ENCODE measurements at regions not wholly inside any gene's neighbourhood (a gene's known extent, or its start where the extent isn't known, plus 50 kb on each side); places are given as distances from the start of the nearest gene placed in this dataset.

DNA sequence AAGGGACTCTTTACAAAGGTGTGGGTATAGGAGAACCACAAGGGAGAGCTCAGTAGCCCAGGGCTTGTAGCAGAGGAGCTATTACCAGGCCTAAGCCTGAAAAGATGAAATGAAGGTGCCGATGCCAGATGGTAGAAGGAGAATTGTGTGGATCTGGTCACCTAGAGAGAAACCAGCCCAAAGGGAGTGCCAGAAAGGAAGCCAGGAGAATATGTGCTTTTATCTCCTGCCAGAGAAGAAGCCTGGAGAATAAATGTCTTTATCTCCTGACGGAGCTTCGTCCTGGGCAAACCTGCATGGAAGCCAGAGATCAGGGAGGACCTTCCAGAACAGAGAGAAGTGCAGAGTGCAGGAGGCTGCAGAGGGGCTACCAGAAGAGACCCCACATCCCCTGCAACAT is 142.6 kb downstream of the MED10 start:
- DNase-seq: no peak

DNA sequence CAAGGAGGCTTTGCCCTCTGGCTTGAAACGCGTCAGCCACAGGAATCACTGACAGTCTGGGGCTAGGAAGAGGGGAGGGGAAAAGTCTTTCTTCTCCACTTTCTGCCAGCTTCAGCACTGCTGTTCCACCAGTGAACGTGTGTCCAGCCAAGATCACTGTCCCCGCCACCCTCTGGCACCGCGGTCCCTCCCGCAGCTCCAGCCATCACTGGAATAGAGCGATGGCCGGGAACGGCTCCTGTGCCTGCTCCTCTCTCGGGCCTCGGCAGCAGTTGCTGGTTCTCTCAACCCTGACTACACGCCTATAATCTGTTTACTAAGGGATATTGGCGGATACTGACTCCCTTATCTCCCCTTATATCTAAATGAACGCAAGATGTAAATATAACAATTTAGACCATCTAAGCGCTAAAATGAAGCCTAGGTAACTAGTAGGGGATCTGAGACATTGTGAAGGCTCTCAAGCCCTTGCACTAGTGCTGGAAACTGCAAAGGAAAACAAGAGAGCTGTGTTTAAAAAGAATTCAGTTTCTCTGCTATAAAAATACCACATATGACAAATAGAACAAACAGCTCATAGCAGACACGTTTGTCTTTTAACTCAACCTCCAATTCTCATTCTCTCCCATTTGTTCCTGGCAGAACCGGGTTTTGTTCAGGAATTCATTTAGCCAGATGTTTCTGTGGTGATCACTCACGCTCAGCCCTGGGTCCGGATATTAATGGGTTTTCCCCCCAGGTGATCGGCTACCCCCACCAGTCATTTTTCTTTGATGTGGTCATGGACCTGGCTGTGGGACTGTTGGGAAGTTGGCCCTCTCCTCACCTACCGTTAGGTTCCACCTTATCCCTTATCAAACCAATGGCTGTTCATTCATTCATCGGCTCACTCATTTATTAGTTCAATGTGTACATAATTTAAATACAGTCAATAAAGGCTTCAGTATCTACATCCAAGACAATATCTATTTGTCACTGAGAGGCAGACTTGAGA is 149.8 kb downstream of the MED10 start:
- no peak for DNase-seq

DNA sequence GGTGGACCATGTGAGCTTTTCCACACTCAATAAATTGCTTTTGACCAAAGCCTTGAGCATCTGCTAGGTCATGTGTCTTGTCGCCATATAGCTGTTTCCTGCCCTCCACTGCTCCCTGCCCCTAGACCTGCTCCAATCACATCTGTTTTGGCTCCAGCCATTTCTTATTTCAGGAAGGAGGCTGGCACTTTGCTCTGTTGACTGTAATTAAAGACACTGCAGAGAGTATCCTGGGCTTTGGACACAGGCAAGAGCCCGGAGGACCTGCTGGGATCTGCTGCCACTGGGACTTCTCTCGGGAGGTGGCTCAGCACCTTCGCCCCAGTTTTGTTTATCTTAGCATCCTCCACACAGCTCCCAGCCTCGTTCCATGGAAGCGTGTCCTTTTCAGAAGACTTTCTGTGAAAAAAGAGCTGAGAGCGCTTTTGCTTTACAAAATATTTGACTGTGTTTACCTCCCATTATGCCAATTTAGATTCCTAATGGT is 153.2 kb downstream of the MED10 start:
- DNase-seq: no peak

DNA sequence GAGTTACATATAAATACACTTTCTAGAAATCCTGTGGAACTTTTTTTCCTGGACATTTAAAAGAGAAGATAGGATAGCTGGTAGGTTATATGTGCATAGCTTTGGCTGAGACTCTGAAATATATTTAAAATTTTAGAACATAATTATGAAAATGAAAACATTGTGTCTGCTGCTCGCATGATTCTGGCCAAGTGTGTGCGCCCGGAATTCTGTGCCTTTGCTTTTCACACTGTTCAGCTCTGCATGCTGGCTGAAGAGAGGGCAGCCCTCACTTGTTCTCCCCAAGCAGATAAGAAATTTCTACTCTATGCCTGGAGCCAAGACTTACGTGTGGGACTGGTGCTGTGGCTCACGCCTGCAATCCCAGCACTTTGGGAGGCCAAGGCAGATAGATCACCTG is 153.9 kb downstream of the MED10 start:
- DNase-seq: no peak

DNA sequence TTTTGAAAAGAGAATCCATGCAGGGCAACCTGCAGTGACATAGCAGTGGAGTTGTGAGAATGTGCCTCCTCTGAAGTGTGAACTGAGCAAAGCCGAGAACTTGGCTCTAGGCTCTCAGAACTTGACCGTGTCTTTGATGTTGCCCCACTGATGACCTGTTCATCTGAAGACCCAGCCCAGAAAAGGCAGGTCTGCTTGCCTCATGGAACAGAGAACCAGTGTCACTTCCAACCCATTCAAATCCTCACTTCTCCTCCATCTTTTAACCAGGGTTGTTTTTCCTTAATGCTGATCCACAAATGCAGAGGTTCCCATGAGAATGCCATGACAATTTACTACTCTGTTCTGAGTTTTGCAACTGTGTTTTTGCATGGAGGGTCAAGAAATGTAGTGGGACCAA is 155.4 kb downstream of the MED10 start:
- no peak for DNase-seq

DNA sequence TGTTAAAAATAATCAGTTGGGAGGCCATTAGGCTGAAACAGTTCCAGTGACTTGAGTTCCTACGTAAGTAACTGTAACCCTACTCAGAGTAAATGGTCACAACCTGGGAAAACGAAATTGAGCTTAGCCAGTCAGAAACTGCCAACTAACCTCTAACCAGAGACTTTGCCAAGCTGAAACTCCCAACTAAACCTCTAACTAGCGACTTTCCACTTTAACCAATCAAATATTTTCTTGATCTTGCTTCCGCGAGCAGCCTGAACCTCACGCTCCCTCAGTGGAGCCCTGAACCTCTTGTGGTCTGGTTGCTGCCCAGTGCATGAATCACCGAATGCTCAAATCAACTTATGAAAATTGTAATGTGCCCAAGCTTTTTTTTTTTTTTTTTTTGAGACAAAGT is 156.2 kb downstream of the MED10 start:
- no peak for DNase-seq

DNA sequence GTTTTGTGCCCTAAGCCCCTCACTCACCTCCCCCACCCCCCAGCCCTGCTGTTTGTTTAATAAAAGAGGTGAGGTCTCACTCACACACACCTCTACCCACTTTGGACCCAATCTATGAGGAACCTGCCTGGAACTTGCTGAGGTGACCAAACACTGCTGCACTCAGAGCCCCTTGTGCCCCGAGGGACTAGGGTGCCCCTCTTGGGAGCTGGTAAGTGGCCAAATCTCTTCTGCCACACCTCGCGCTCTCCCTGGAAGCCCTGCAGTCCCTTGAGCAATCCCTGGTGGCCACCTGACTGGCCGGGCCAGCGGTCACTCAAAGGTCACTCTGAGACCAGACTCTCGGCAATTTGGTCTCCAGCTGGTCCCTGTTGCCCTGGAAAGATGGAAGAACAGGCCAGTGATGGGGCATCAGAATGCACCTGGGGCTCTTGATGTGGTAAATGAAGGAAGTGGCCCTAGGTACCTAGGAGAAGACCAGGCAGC is 157.2 kb downstream of the MED10 start:
- DNase-seq: no peak

DNA sequence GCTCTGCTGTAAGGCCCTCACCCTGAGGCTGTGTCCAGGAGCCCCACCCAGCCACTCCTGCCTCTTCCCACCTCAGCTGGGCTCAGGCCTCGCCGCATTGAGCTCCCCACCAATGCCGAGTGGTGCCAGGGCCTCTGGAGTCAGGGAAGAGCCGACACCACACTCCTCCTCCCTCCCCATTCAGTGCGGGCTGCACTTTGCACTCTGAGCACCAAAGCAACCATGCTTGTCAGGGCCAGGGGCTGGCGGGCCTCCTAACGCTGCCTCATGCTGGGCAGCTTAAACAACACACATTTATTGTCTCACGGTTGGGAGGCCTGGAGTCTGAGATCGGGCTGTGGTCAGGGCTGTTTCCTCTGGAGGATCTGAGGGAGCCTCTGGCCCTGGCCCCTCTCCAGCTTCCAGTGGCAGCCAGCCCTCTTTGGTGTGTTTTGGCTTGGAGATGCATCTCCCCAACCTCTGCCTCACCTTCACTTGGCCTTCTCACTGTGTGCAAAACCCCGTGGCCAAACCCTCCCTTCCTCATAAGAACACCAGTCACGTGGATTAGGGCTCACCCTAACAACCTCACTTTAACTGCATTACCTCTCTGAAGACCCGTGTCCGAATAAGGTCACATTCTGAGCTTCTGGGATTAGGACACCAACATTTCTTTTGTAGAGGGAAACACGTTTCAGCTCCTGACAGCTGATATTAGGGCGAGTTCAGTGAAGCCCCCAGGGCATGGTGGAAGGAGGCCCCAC is 157.8 kb downstream of the MED10 start:
- DNase-seq: no peak

DNA sequence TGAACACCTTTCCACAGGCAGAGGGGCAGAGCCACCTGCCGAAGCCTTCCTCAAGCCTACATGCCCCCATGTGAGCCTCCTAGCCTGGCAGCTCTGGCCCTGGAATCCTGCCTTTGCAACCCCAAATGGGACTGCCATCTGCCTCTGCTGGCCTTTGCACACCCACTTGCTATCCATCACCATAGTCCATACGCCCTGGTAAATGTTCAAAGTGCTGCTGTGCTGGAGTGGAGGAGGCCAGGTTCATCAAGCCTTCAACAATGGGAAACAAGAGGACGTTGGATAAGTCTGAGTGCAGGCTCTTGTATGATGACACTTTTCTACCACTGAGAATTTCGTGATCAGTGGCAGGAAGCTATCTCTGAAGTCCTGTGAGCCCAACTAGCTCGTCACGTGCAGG is 159.8 kb downstream of the MED10 start:
- DNase-seq: no peak

DNA sequence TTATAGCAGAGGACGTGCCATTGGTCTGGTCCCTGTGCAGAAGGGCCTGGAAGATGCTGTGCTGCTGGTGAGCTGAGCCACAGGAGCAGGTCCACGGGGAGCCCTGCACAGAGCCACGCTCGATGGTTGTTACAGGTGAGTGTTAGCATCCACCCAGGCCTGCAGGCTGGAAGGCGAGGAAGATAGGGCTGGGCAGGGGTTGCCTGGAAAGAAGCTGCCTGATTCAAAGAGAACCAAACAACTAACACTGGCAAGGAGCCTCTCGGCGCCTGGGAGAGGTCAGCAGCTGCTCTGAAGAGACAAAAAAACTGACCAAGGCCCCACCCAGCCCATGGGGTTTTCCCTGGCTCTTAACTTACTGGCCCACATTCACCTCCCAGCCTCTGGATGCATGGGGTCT is 160.2 kb downstream of the MED10 start:
- no peak for DNase-seq

DNA sequence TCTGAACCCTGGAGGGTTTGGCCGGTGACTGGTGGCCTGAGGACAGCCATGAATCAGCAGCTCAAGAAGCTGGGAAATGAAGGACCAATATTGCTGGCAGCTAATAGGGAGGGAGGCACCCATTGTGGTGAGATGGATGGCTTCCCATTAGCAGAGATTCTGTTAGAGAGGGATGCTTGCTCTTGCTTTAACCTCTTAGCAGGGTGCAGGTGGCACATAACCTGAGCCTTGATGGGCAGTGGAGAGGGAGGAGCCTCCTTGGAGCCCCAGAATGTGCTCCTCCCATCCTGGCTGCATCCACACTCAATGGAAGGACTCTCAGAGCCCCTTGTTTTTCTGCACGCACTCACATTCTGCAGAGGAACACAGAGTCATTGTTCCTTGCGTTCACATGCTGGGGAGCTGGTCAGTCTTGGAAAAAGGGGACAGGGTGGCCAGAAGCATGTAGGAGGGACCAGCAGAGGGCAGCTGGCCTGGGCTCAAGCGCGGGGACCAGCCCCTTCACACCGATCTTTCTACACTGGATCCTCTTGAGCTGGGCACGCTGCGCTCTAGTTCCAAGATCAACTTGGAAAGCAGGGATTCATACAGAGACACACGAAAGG is 161.8 kb downstream of the MED10 start:
- no peak for DNase-seq

DNA sequence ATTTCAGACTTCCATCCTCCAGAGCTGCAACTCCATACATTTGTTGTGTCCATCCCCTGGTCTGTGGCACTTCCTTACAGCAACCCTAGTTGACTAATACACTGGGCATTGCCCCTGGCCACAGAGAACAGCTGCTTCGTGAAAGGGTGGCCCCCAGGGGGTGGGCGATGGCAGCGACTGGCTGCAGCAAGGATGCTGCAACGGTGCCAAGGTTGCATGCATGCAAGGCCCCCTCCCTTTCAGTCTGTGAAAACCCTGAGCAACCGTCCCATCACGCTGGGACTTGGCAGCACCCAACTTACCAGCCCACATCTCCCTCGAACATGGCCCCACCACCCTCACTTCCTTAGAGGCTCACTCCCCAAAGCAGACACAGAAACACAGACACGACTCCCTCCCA is 162.5 kb downstream of the MED10 start:
- no peak for DNase-seq

DNA sequence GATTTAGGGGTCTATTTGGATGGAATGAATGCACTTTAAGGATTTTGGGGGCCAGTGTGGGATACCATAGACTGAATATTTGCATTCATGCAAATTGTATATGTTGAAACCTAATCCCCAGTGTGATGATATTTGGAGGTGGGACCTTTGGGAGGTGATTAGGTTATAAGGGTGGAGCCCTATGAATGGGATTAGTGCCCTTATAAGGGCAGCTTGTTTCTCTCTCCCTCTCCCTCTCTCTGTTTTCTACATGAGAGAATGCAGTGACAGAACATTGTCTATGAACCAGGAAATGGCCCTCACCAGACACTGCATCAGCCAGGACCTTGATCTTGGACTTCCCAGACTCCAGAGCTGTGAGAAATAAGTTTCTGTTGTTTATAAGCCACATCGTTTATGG is 166.1 kb downstream of the MED10 start:
- no peak for DNase-seq

DNA sequence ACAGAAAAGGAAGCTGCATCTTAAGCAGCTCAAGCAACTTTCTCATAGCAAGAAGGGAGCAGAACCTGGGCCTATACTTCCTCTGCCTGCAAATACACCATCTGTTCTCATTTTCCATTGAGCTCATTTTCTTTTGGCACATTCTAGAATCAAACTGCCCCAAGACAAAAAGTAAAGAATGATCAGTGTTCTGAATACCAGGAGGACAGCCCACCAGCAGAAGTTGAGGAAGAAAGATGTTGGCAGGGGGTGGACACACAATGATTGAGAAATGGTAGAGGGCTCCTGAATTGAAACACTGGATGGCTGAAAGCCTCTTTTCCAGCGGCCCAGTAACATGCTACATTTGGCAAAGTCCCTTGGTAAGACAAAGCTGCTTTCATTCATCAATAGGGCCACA is 171.8 kb downstream of the MED10 start:
- DNase-seq: no peak

DNA sequence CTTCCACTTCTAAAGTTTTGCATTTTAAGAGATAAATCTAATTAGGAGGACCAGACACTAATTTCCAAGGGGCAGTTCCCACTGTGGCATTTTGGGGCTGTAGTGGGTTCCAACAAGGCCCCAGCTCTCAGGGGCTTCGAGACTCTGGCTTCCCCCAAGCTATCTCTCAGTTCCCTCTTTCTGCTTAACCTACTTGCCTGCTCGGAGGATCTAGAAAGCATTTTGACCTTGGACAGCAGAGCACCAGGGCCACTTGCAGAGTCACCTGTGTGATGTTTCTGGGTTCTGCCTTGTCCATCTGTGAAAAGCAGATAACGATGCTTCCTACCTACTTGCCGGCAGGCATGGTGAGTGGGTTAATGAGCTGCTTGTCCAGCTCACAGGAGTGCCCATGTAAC is 175.4 kb downstream of the MED10 start:
- no peak for DNase-seq

DNA sequence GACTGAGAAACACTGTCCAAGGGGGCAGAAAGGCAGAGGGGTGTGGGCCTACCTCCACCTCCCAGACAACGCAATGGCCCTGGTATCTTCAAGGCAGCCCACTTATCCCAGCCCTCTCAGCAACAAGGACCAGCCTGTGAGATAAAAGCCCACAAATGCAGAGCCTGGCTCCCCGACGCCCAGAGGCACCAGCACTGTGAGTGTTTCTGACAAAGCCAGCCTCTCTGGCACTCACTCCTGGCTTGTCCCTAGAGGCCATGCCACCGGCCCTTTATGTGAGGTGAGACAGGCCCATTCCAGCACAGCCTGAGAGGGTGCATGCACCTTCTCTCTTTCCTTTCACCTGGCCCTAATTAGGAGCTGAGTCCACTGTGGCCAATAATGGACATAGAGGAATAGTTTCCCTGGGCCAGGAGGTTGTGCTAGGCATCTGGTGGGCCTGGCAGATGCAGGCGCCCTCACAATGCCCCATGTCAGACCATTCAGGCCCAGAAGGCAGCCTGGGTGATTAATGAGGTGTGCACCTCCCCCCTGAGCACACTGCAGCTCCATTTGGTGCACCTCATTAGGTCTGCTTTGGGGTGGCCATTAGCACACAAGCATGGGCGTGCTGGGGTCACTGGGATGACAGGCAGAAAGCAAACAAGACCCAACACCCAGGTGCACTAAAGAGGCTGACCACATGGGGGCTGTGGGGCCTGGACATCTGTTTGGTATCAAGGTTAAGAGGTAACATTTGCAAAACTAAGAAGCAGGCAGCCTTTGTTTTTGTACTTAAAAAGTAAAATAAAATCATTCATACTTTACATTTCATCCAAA is 176.0 kb downstream of the MED10 start:
- no peak for DNase-seq

DNA sequence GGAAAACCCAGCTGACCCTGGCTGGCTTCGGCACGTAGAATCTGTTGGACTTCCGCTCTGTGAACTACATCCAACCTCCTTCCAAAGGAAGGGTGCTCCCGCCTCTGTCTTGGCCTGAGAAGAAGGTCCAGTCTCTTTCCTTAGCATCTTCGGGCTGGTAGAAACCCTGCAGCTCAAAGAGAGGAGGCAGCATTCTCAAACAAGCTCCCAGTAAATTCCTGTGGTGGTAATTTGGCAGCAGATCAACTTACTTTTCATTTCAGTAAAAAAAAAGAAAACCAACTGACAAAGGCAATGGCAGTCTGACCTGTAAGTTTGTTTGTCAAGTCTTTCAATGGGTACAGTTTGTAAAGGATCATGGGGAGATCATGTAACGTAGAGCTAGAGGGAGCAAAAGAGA is 176.7 kb downstream of the MED10 start:
- DNase-seq: no peak

DNA sequence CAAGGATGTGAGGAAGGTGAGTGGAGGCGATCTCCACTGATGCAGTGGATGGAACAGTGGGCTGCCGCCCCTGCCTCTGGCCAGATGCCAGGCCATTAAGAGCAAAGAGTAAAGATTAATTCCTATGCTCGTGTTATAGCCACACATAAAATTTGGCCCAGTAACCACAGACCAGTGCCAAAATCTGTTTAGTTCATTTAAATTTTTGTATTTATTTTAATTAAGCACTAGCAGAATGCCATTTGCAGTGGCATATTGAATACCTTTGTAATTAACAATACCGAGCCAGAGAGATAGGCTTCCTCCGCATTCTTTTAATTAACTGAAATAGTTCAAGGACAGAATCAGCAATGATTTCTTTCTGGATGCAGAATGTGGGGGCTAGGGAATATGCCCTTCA is 179.8 kb downstream of the MED10 start:
- peak in 1 of 2 experiments; percentile 22 for DNase-seq

DNA sequence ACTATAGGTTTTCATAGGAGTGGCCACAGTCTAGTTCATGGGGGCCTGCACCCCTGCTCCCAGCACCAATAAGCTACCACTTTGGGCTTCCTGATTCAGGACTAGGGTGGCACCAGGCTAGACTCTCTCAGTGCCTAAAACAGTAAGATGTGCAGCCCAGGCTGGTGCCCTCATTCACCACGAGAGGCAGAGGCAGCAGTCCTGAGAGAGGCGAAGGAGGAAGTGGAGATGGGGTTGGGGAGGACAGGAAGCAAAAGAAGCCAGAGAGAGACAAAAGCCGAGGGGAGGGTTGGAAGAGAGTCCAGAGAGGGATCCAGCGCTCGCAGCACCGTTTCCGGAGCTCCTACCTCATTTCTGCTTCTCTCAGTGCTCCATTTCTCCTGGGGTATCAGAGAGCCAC is 180.9 kb downstream of the MED10 start:
- no peak for DNase-seq

DNA sequence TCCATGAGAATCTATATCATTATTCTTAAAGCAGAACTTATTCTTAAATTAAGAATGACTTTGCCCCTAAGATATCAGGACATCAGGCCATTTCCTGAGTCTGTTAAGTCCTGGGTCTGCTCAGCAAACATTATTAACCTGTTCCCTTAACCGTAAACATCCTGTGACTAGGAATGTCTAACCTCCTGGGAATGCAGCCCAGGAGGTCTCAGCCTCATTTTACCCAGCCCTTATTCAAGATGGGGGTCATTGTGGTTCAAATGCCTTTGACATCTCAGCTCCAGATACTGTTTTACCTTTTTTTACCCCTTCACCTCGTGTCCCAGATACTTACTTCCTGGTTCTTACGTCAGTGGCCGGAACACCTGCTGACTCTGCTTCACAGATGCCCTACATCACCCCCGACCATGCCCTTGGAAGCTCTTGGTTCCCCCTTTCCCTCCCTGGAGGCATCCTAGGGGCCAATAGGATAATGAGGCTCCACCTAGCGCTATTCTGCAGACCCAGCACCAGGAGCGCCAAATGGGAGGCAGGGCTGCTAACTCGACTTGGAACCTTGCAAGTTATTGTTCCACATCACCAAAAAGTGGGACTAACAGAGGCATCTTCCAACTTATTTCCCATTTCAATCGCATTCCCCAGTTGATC is 182.5 kb downstream of the MED10 start:
- DNase-seq: no peak

DNA sequence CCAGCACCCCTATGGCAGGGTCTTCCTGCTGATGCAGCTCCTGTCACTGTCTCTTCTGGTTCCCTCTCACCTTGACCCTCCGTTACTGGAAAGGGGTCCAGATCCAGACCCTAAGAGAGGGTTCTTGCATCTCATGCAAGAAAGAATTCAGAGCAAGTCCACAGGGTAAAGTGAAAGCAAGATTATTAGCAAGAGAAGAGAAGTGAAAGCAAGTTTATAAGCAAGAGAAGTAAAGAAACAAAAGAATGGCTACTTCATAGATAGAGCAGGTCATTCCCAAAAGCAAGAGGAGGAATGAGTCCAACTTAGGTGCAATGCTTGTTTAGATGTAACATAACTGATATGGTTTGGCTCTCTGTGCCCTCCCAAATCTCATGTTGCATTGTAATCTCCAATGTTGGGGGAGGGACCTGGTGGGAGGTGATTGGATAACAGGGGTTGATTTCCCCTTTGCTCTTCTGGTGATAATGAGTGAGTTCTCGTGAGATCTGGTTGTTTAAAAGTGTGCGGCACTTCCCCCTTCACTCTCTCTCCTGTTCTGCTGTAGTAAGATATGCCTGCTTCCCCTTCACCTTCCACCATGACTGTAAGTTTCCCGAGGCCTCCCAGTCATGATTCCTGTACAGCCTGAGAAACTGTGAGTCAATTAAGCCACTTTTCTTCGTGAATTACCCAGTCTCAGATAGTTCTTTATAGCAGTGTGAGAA is 183.3 kb downstream of the MED10 start:
- no peak for DNase-seq
